Ishikawa (cell line): ENCODE measurements at regions not wholly inside any gene's neighbourhood (a gene's known extent, or its start where the extent isn't known, plus 50 kb on each side); places are given as distances from the start of the nearest gene placed in this dataset.

ENCODE experiments used
- CEBPB ChIP-seq: IDR thresholded peaks from 2 replicates; pipeline ENCODE4 v1.6.1; 2012
- CREB1 ChIP-seq: IDR thresholded peaks from 2 replicates; pipeline ENCODE4 v1.6.1; 2012; ENCODE audit warnings: low read depth
- EGR1 ChIP-seq: IDR thresholded peaks from 2 replicates; pipeline ENCODE4 v1.6.1; 2012
- NFIC ChIP-seq: IDR thresholded peaks from 2 replicates; pipeline ENCODE4 v1.6.1; 2012
- RAD21 ChIP-seq: IDR thresholded peaks from 2 replicates; pipeline ENCODE4 v1.6.1; 2012; ENCODE audit warnings: low read depth
- TAF1 ChIP-seq: IDR thresholded peaks from 2 replicates; pipeline ENCODE4 v1.6.1; 2012; ENCODE audit warnings: low read depth, mild to moderate bottlenecking
- TCF12 ChIP-seq: IDR thresholded peaks from 2 replicates; pipeline ENCODE4 v1.6.1; 2012; ENCODE audit warnings: low read depth
- YY1 ChIP-seq: IDR thresholded peaks from 2 replicates; pipeline ENCODE4 v1.6.1; 2012; ENCODE audit warnings: low read depth
- TF ChIP-seq, protein P1 (sequence below): IDR thresholded peaks from 2 replicates; pipeline ENCODE4 v1.6.1; 2012

DNA sequence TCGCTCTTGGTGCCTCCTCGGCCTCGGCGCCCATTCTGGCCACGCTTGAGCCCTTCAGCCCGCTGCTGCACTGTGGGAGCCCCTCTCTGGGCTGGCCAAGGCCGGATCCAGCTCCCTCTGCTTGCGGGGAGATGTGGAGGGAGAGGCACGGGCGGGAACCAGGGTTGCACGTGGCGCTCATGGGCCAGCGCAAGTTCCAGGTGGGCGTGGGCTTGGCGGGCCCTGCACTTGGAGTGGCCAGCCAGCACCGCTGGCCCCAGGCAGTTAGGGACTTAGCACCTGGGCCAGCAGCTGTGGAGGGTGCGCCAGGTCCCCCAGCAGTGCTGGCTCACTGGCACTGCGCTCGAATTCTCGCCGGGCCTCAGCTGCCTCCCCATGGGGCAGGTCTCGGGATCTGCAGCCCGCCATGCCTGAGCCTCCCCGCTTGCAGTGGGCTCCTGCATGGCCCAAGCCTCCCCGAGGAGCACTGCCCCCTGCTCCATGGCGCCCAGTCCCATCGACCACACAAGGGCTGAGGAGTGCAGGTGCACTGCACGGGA is 106.4 kb downstream of the SMC2 start:
- TF ChIP-seq CREB1 (no peak), EGR1 (no peak), CEBPB (no peak), TCF12 (no peak), RAD21 (no peak), YY1 (no peak), NFIC (no peak), TAF1 (no peak)
- TF ChIP-seq, protein P1, sequence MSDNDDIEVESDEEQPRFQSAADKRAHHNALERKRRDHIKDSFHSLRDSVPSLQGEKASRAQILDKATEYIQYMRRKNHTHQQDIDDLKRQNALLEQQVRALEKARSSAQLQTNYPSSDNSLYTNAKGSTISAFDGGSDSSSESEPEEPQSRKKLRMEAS, result no peak
